SKM-1 treated with dmso at 0.1 percent for 144 hours (cell line): ENCODE measurements at regions not wholly inside any gene's neighbourhood (a gene's known extent, or its start where the extent isn't known, plus 50 kb on each side); places are given as distances from the start of the nearest gene placed in this dataset.

Source experiments
- DNase-seq: peaks from one replicate; lab custom pipeline; 2025; ENCODE audit not compliant: unreplicated experiment; lab: John Stamatoyannopoulos, UW

GRCh38 chr5:7010591-7010990, 297.4 kb downstream of the TENT4A start:
- DNase-seq = no peak

- no peak for DNase-seq
Observed at GRCh38 chr5:7012057-7012456, 298.8 kb downstream of the TENT4A start.

- no peak for DNase-seq
Observed at GRCh38 chr5:7014611-7015010, 301.4 kb downstream of the TENT4A start.

DNA sequence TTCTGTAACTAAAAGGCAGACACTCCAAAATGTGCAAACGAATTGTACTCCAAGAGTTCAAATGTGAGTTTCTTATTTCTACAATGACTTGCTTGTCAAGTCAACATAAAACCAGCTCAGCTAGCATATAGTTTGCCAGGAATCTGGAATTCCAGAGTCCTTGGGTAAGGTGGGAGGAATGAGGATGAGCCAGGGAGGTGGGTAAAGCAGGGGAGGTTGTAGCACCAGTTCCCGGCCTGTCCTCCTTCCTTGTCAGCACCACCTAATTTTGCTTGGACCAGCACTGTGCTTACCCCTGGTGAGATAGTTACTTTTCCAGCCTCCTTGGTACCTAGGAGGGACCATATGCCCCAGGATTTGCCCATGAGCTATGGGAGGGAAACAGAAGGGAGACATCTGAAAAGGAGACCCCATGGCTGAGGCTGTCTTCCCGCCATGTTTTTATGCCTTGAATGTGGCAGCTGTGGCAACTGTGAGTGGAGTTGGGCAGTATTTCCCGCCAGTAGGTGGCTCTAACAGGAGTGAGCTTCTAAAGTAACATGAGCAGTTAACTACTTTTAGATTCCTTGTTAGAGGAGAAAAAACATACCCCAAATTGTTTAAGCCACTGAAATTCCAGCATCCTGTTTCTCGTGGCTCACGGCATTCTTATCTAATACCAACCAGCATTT, 302.5 kb downstream of the TENT4A start:
- DNase-seq = no peak

DNA sequence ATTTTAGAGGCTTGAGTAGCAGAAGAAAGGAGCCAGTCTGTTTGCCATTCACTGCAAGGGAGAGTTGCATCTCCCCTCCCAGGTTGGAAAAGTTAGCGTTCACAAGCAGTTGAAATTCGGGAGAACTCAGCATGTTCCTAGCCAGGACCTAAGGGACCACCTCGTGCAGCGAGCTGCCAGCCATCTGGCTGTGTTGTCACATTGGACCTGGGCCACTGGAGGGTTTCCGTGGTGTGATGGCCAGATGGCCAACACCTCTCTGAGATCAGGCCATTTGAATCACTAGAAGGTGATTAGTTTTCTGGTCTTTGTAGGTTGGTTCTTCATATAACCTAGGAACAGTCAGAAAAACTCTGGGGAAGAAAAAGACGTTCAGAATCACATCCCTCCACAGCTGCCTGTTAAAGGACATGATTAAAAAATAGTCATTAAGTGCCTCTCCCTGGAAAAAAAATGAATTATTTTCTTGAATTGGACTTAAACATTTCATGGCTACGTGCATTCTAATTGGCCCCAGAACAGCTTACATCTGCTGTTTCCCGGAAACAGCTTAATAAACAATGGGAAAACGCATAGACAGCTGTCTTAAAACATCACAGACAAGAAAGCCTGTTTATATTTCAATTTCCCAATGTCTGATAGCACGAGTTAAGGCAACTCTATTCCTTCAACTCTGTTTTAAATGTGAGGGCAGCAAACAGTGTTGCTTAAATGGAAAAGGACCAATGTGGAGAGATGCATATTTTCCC, 303.9 kb downstream of the TENT4A start:
- DNase-seq = no peak

GRCh38 chr5:7018198-7018597, 305.0 kb downstream of the TENT4A start:
- no peak for DNase-seq

DNA sequence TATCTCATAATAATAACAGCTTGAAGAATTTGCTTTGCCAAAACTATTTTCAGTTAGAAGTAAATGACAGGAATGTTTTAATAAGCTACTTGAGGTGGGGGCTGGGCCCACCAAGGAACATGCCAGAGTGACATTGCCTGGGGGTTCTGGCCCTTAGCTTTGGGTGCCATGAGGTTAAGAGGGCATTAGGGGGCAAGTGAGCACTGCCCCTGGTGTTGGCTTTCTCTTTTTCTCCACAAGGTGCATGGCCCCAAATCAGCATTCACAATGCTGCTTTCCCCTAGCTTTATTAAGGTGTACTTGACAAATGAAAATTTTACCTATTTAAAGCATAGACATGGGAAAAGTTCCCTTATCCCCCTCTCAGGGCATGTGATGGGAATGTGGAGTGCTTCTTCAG, 305.4 kb downstream of the TENT4A start:
- no peak for DNase-seq

DNA sequence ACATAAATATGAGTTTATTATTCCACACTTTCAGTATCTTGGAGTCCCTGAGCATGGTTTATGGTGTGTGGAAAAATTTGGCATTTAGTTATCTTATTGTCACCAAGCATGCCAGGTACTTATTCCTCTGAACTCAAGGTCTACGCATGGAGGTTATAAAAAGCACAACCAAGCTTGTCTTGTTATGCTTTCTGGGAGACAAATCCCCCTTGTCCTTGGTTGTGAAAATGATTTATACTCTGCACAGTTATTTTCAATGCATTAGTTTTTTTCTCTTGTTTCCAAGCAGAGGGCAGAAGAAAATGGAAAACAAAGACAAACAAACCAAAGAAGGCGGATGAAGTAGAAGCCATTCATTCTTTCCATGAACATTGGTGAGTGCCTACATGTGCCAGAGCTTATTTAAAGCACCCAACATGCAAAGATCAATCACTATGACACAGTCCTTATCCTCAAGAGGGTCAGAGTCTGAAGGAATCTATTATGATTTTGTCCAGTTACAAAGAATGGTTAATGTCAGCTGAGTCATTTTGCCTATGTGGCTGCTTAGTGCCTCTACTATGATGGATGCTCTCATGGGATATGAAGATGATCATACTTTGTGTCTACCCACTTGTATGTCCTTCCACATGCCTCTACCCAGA, 323.1 kb downstream of the TENT4A start:
- DNase-seq = no peak

GRCh38 chr5:7039074-7039473, 325.8 kb downstream of the TENT4A start:
- no peak for DNase-seq

GRCh38 chr5:7040111-7040510, 326.9 kb downstream of the TENT4A start:
- no peak for DNase-seq

DNA sequence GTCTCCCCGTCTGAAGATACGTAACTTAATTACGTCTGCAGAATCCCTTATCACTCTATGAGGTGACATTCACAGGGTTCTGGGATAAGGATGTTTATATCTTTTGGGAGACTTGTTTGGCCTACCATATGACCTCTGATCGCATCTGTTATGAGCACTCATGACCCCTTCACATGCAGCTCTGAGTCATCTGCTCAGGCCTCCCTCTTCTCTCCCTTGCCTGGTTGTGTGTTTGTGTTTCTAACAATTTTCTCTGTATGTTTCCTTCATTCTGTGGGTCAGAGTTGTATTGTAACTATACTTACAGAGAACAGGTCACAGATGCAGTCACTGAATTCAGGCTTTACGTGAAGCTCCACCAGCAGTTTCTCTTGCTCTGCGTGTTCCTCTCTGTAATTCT, 330.6 kb downstream of the TENT4A start:
- no peak for DNase-seq

DNA sequence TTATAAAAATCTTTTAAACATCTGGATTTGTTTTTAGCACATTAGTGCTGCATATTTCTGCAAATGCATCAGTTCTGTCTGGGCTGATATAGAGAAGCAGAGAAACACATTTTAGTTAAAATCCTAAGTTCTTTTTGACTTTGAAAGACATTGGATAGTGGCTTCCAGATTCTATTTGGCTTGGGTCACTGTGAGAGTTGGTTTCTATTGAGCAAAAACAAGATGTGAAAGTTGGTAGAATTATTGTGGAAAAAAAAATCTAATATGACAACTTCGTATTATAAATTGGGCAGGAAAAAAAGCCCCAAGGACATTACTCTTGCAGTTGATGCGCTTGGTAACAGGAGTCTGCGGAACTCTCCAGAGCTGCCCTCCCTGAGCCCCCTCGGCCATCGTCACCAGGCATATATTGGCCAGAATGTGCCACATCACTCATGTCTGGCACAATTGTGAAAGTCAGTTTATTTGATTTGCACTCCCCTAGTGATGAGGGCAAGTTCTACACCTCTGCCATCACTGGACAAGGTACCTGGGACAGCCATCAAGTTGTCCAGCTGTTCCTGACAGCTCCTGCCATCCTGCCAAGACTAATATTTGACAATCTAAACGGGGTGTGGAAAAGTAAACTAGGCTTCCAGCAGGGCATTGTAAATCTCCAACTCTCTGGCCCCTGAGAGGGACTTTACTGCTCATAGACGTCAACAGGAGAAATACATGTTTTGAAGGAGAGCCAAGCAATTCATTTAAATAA, 334.5 kb downstream of the TENT4A start:
- DNase-seq = no peak

- DNase-seq = no peak
Observed at GRCh38 chr5:7050986-7051385, 337.8 kb downstream of the TENT4A start.

DNA sequence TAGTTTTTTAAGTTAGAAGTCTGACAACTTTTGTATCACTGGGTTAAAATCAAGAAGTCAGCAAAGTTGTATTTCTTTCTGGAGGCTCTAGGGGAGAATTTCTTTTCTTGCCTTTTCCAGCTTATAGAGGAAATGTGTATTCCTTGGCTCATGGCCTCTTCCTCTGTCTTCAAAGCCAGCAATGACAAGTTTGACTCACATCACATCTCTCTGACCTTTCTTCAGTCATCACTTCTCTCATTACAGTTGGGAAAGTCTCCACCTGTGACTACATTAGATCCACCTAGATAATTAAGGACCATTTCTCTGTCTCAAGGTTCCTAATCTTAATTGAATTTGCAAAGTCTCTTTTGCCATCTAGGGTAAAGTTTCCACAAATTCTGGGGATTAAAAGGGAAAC, 339.9 kb downstream of the TENT4A start:
- no peak for DNase-seq

GRCh38 chr5:7053528-7054209, 340.4 kb downstream of the TENT4A start:
- no peak for DNase-seq

GRCh38 chr5:7066471-7067235, 329.3 kb upstream of the ADCY2 start:
- DNase-seq = no peak

DNA sequence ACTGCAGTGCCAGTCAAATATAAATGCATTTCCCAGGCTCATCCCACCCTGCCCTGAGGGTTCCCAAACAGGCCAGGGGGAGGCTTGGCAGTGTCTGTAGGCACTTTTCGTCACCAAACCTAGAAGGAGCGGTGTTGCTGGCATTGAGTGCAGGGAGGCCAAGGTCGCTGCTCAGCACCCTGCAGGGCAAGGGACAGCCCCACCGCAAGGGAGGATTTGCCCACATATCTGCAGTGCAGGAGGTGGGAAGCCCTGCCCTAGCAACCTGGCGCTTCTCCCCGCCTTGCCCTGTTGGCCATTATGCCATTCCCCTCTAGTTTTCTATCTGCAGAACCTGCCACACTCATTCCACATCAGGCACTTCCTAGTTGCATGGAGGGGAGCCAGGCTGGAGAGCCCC, 327.8 kb upstream of the ADCY2 start:
- no peak for DNase-seq

DNA sequence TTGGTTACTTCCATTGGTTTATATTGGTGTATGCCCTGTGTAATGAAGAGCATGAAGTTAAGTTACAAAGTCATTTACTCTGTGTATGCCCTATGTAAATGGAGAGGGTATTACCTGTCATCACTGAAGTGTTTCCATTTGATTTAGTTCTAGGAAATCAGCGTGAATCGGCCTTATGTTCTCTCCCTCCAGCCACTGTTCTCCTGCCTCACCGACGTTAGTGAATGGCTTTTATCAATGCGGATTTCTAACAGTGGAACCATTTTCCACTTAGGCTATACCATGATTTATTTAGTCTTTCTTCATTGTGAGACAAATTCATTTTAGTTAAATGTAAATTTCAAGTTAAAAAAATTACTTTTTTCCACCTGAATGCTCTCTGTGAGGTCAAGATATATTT, 327.0 kb upstream of the ADCY2 start:
- DNase-seq = no peak

DNA sequence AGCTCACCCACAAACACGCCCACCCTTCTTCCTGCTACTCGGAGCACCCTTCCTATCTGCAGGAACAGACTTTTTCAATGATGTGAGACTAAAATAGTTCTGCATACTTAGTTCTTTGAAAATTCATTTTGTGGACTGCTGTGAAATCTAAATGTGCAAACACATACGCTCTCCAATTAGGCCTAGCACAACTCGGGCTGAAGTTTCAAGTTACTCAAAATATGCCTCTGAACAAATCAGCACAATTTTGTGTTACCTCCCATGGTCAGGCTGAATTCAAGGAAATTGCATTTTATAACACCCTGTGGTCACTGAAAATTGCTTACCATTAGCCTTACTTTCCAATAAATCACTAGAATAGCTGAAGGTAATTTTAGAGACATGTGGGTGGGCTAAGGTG, 323.8 kb upstream of the ADCY2 start:
- no peak for DNase-seq

- DNase-seq = no peak
Observed at GRCh38 chr5:7073666-7074065, 322.3 kb upstream of the ADCY2 start.
